ENCODE measurements at regions not wholly inside any gene's neighbourhood (a gene's known extent, or its start where the extent isn't known, plus 50 kb on each side); places are given as distances from the start of the nearest gene placed in this dataset.

DNA sequence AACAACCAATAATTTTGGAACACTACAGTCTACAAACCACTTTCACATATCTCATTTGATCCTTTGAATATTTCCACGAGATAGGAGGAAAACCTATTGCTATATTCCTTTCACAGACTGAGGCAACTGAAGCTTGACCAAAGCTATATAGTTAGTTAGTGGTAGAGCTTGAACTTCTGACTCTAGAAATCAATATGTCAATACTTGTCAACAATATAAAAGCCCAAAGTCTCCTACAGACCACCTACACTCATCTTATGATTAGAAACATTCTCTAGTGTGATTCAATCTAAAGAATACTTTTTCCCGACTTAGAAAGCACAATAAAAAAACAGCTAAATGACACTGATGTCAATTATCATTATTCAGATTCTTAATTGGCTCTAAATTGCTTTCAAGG, 139.4 kb downstream of the RPS29 start:
- H3K27me3 ChIP-seq = no peaks in the 10 kb centered on the region
- Mint-ChIP-seq H3K4me3 (no peak overlapping the region), H3K9me3 (peaks cover 12% of the 10 kb centered on the region), H3K27me3 (ENCODE audit: insufficient read depth, low read depth) (no peaks in the 10 kb centered on the region), H3K36me3 (peaks cover 1% of the 10 kb centered on the region), H3K4me1 (peaks cover 8% of the 10 kb centered on the region), H3K27ac (no peak overlapping the region)
- peaks cover 4% of the 10 kb centered on the region for H3K9me3 ChIP-seq (ENCODE audit: low read depth)
- H3K27ac ChIP-seq = no peak overlapping the region
- no peaks in the 10 kb centered on the region for H3K79me2 ChIP-seq (ENCODE audit: low read depth)
- DNase-seq (ENCODE audit: low spot score) = no peak
- H3K4me3 ChIP-seq = no peak overlapping the region
- H3K4me1 ChIP-seq = peaks cover 14% of the 10 kb centered on the region
- no peaks in the 10 kb centered on the region for H4K20me1 ChIP-seq (ENCODE audit: low read depth)
- no peaks in the 10 kb centered on the region for H3K36me3 ChIP-seq
- H2AFZ ChIP-seq (replicated peaks) = no peak overlapping the region
- H3F3A ChIP-seq (ENCODE audit: low read depth) = no peaks in the 10 kb centered on the region
- no peak overlapping the region for H3K9ac ChIP-seq
- H3K4me2 ChIP-seq = no peak overlapping the region
- TF ChIP-seq EZH2 (IDR thresholded peaks at IDR 0.05) (no peak), EZH2phosphoT487 (IDR thresholded peaks at IDR 0.05) (no peak)
- TF ChIP-seq, protein P1, sequence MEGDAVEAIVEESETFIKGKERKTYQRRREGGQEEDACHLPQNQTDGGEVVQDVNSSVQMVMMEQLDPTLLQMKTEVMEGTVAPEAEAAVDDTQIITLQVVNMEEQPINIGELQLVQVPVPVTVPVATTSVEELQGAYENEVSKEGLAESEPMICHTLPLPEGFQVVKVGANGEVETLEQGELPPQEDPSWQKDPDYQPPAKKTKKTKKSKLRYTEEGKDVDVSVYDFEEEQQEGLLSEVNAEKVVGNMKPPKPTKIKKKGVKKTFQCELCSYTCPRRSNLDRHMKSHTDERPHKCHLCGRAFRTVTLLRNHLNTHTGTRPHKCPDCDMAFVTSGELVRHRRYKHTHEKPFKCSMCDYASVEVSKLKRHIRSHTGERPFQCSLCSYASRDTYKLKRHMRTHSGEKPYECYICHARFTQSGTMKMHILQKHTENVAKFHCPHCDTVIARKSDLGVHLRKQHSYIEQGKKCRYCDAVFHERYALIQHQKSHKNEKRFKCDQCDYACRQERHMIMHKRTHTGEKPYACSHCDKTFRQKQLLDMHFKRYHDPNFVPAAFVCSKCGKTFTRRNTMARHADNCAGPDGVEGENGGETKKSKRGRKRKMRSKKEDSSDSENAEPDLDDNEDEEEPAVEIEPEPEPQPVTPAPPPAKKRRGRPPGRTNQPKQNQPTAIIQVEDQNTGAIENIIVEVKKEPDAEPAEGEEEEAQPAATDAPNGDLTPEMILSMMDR (IDR thresholded peaks at IDR 0.05) = no peak

DNA sequence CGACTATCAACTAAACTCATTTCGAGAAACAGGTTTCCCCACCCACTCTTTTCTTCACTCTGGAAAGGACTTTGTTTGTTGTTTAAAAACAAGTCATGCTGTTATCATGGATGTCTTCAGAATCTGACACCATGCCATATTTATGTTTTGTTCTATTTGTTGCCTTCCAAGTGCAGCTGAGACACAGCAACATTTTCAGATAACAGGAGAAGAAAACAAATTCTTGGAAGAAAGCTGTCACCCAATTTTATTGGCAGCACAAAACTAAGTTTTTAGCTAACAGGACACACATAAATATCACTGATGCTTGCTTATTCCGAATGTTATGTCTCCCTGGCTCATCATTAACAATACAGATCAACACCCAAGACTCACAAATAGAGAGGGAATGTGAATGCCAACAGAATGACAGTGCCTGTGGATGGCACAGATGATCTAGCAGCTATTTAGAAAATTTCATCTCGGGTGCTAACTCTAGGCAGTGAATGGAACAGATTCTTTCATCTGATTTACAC, 147.9 kb downstream of the RPS29 start:
- Mint-ChIP-seq H3K4me1 (no peaks in the 10 kb centered on the region), H3K9me3 (peaks cover 15% of the 10 kb centered on the region), H3K27ac (no peak overlapping the region), H3K27me3 (ENCODE audit: insufficient read depth, low read depth) (peaks cover 3% of the 10 kb centered on the region), H3K4me3 (no peak overlapping the region), H3K36me3 (no peaks in the 10 kb centered on the region)
- Histone ChIP-seq H3K4me1 (no peaks in the 10 kb centered on the region), H3K27ac (no peak overlapping the region), H4K20me1 (ENCODE audit: low read depth) (no peaks in the 10 kb centered on the region), H3K9ac (no peak overlapping the region), H3K4me3 (no peak overlapping the region), H3K79me2 (ENCODE audit: low read depth) (no peaks in the 10 kb centered on the region), H3K27me3 (no peaks in the 10 kb centered on the region), H2AFZ (replicated peaks) (no peak overlapping the region), H3F3A (ENCODE audit: low read depth) (no peaks in the 10 kb centered on the region), H3K36me3 (no peaks in the 10 kb centered on the region), H3K9me3 (ENCODE audit: low read depth) (no peaks in the 10 kb centered on the region), H3K4me2 (no peak overlapping the region)
- TF ChIP-seq, protein P1 (IDR thresholded peaks at IDR 0.05) = no peak
- TF ChIP-seq EZH2phosphoT487 (IDR thresholded peaks at IDR 0.05) (no peak), EZH2 (IDR thresholded peaks at IDR 0.05) (no peak)
- DNase-seq (ENCODE audit: low spot score) = no peak

DNA sequence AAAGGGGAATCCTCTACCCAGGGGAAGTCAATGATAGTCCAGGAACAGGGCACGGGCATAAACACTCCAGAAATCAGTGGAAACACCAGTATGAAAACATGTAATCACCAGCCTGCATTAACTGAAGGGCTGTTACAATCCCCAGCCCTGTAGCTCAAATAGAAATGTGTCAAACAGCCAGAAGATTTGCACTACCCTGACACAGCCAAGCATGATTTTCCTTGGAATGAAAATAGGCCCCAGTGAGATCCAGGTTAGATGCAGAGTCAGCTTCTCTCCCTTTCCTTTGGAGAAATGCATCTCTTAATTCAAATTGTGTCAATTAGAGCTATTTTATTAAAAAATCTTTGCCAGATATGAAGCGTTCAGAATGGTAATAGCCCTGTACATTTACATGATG, 158.1 kb downstream of the RPS29 start:
- Mint-ChIP-seq H3K27me3 (ENCODE audit: insufficient read depth, low read depth) (no peaks in the 10 kb centered on the region), H3K4me3 (no peak overlapping the region), H3K27ac (no peak overlapping the region), H3K9me3 (peaks cover 12% of the 10 kb centered on the region), H3K36me3 (no peaks in the 10 kb centered on the region), H3K4me1 (peaks cover 29% of the 10 kb centered on the region)
- no peak overlapping the region for H3K9ac ChIP-seq
- no peaks in the 10 kb centered on the region for H3F3A ChIP-seq (ENCODE audit: low read depth)
- H3K79me2 ChIP-seq (ENCODE audit: low read depth) = no peaks in the 10 kb centered on the region
- H3K4me3 ChIP-seq = no peak overlapping the region
- H3K27me3 ChIP-seq = no peaks in the 10 kb centered on the region
- H3K4me2 ChIP-seq = no peak overlapping the region
- TF ChIP-seq, protein P1 (IDR thresholded peaks at IDR 0.05) = no peak
- no peak for TF ChIP-seq EZH2 (IDR thresholded peaks at IDR 0.05)
- no peak for TF ChIP-seq EZH2phosphoT487 (IDR thresholded peaks at IDR 0.05)
- H4K20me1 ChIP-seq (ENCODE audit: low read depth) = no peaks in the 10 kb centered on the region
- no peak overlapping the region for H2AFZ ChIP-seq (replicated peaks)
- H3K9me3 ChIP-seq (ENCODE audit: low read depth) = no peaks in the 10 kb centered on the region
- H3K27ac ChIP-seq = no peak overlapping the region
- peaks cover 8% of the 10 kb centered on the region for H3K4me1 ChIP-seq
- no peak for DNase-seq (ENCODE audit: low spot score)
- H3K36me3 ChIP-seq = no peaks in the 10 kb centered on the region

Data from neural progenitor cell (in vitro differentiated cells).